Glomerular visceral epithelial cell (primary cell): ENCODE measurements at regions not wholly inside any gene's neighbourhood (a gene's known extent, or its start where the extent isn't known, plus 50 kb on each side); places are given as distances from the start of the nearest gene placed in this dataset.

Experiments used
- DNase-seq: peaks from one replicate; pipeline ENCODE4 v3.0.0-alpha.2; 2016; ENCODE audit errors: extremely low spot score

- no peak for DNase-seq
These were observed 101.3 kb upstream of the CTNNB1 start for GRCh38 chr3:41097896-41098496.

GRCh38 chr3:41101231-41101630, 98.1 kb upstream of the CTNNB1 start:
- DNase-seq: no peak

- DNase-seq: no peak
These were observed 97.2 kb upstream of the CTNNB1 start for GRCh38 chr3:41102053-41102556.

- no peak for DNase-seq
These were observed 96.6 kb upstream of the CTNNB1 start for GRCh38 chr3:41102750-41103149.

- no peak for DNase-seq
These were observed 96.1 kb upstream of the CTNNB1 start for GRCh38 chr3:41103200-41103599.

GRCh38 chr3:41104147-41104546, 95.2 kb upstream of the CTNNB1 start:
- DNase-seq: no peak

- no peak for DNase-seq
These were observed 92.6 kb upstream of the CTNNB1 start for GRCh38 chr3:41106691-41107090.

GRCh38 chr3:41111011-41111410, 88.3 kb upstream of the CTNNB1 start:
- DNase-seq: no peak

GRCh38 chr3:41112466-41112865, 86.8 kb upstream of the CTNNB1 start:
- no peak for DNase-seq

- no peak for DNase-seq
These were observed 84.2 kb upstream of the CTNNB1 start for GRCh38 chr3:41115069-41115468.

- DNase-seq: no peak
These were observed 82.5 kb upstream of the CTNNB1 start for GRCh38 chr3:41116851-41117250.

GRCh38 chr3:41117398-41117870, 81.9 kb upstream of the CTNNB1 start:
- DNase-seq: peak; percentile 95

- no peak for DNase-seq
These were observed 80.6 kb upstream of the CTNNB1 start for GRCh38 chr3:41118461-41119390.

- no peak for DNase-seq
These were observed 78.8 kb upstream of the CTNNB1 start for GRCh38 chr3:41120460-41120859.

GRCh38 chr3:41125258-41125657, 74.0 kb upstream of the CTNNB1 start:
- DNase-seq: no peak

- DNase-seq: no peak
These were observed 72.8 kb upstream of the CTNNB1 start for GRCh38 chr3:41126472-41126871.

GRCh38 chr3:41126961-41127360, 72.3 kb upstream of the CTNNB1 start:
- no peak for DNase-seq

GRCh38 chr3:41127414-41127813, 71.9 kb upstream of the CTNNB1 start:
- DNase-seq: no peak

- DNase-seq: no peak
These were observed 69.6 kb upstream of the CTNNB1 start for GRCh38 chr3:41129731-41130130.

- no peak for DNase-seq
These were observed 68.1 kb upstream of the CTNNB1 start for GRCh38 chr3:41131224-41131623.

GRCh38 chr3:41137686-41138111, 61.6 kb upstream of the CTNNB1 start:
- peak; percentile 21 for DNase-seq

GRCh38 chr3:41138146-41138545, 61.2 kb upstream of the CTNNB1 start:
- DNase-seq: peak; percentile 37

- no peak for DNase-seq
These were observed 60.7 kb upstream of the CTNNB1 start for GRCh38 chr3:41138601-41139000.
